NCI-H128 (cell line): ENCODE measurements at regions not wholly inside any gene's neighbourhood (a gene's known extent, or its start where the extent isn't known, plus 50 kb on each side); places are given as distances from the start of the nearest gene placed in this dataset.
A peak's percentile ranks its signal among the peaks of the same experiment; 100 is the strongest.
"Not testable (repeated sequence)": the region's sequence is repeated elsewhere in the genome, so short reads cannot be mapped to it uniquely, and the experiment has no call there.

ENCODE experiments used
- DNase-seq: peaks from one replicate; lab custom pipeline; 2025; ENCODE audit not compliant: unreplicated experiment; lab: John Stamatoyannopoulos, UW

DNA sequence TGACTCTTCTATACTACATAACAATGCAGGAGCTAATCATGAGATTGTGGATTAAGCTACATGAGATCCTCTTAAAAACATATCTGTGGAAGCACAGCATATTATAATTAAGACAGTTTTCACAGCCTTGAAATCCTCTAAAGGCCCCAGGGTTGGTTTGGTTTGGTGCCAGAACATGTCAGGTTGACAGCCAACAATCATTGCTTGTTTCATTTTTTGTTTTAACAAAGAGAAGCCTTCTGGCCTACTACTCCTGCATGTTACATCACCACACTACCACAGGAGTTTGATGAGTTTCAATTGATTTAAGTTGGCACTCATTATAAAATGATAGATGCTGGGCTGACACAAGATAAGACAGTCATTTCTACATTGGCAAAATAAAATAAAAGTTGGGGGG, 255.9 kb upstream of the ERBB4 start:
- no peak for DNase-seq

- DNase-seq, result no peak
These were observed 253.0 kb upstream of the ERBB4 start for GRCh38 chr2:212791569-212791968.

GRCh38 chr2:212786088-212786487, 247.5 kb upstream of the ERBB4 start:
- not testable (repeated sequence) for DNase-seq

DNA sequence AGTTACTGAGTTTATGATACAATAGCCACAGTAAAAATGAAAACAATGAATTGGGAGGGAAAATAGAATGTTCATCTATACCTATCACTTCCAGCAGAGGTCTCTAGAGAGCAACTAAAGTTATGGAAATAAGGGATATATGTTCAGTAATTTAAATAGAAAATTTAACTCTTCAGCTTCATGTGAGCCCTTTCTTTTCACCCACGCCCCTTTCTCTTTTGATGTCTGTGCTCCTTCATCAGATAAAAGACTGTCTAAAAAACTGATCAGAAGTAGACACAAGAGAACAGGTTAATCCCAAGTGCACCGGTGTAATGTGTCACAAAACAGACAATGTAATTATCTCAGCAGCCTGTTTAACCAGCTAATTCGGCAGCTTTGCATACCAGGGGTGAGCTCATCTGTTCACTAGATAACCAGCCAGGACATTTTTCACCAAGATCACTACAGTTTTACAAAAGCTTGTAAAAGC, 238.5 kb upstream of the ERBB4 start:
- DNase-seq, result peak; percentile 25

DNA sequence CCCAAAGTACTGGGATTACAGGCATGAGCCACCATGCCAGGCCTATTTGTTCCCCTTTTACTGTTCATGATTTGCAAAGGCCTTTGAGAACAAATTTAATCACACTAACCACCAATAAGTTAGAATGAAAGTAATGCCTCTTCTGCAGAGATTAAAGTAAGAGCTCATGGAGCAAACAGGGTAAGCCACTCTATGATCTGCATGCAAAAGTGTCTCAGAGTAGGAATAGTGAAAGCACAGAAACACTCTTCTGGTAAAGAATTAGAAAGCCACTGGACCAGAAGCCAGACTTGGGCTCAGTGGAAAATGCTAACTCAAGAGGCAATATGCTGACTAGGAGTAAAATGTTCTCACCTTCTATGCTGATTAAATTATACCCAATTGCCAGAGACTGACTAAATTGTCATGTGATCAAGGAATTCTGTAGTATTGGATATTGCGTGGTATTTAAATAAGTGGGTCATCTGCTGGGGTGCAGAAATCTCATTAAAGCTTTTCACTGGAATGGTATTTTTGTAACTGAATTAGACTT, 235.3 kb upstream of the ERBB4 start:
- no peak for DNase-seq

DNA sequence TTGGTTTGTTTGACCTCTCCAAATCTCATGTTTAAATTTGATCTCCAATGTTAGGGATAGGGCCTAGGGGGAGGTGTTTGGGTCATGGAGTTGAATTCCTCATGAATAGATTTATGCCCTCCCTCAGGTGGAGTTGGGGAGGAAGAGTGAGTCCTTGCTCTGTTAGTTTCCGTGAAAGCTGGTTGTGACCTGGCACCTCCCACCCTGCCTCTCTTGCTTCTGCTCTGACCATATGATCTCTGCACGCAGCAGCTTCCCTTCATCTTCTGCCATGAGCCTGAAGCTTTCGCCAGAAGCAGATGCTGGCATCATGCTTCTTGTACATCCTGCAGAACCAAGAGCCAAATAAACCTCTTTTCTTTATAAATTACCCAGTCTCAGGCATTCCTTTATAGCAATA, 231.6 kb upstream of the ERBB4 start:
- DNase-seq, result no peak

GRCh38 chr2:212766921-212767320, 228.3 kb upstream of the ERBB4 start:
- no peak for DNase-seq

DNA sequence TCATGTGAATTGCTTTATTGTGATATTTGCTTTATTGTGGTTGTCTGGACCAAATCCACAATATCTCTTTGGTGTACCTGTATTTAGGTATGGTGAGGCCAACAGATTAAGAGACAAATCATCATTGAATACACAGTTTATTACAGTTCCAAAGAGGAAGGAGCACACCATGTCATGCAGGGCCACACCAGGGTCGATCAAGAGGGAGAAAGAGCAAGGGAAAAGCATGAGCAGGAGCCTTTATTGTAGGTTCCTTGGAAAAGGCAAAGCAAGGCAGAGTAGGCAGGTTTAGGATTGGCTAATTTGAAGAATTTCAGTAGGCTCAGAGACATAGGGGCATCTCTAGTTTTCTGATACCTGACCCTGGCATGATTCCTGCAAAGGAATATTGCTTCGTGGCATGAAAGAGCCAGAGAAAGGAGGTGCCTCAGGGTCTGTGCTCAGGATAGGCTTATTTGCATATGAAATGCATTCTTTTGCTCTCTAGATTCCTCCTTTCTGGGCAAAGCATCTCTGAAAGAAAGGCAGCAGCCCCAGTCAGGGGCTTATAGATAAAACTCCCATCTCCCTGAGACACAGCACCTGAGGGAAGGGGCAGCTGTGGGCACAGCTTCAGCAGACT, 214.2 kb upstream of the ERBB4 start:
- no peak for DNase-seq

DNA sequence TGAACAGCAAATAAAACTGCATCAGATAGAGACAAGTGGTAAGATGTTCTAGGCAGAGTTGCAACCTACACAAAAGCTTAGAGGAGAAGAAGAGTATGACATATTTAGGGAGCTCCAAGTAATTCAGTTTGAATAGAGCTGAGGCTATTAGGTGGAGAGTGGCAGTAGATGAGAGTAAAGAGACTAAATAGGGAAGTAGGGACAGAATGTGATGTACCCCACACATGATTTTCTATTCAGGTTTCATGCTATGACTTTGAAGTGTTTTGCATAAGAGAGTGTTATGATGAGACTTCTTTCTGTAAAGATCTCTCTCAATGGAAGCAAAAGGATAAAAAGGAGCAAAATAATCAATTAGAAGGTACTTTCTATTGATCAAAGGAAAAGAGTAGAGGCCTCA, 206.8 kb upstream of the ERBB4 start:
- no peak for DNase-seq

GRCh38 chr2:212737392-212738172, 199.0 kb upstream of the ERBB4 start:
- no peak for DNase-seq

DNA sequence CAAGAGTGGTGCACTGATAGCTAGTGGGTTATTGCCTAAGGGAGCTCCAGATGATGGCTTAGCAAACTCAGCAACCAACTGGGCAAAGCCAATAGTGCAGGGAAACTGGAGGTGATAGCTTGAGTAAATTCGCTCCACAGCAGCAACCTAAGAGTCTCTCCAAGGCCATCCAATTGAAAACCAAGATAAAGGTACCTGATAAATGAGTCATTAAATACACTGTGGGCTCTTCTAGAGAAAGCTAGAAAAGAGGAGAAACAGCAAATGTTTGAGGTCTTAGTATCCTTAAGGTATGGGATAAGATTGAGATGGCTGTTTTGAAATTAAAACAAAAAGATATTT, 197.8 kb upstream of the ERBB4 start:
- DNase-seq, result no peak

GRCh38 chr2:212733273-212733672, 194.7 kb upstream of the ERBB4 start:
- no peak for DNase-seq

GRCh38 chr2:212732860-212733259, 194.3 kb upstream of the ERBB4 start:
- no peak for DNase-seq

DNA sequence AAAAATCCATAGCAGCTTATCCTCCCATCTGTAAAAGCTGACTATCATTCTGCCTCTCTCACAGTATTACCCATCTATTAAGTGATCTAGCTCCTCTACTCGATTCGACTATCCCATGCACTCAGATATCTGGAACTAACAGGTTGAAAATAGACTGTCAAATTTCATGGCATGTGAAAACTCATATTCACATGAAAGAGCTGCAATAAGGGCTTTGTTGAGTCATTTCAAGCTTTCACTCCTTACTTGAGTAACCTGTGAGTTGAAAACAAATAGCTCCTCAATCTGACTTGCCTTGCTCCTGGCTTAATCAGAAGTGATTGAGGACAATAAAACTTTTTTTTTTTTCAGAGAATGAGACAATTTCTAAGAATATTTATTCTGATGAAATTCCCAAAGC, 192.4 kb upstream of the ERBB4 start:
- DNase-seq, result no peak

GRCh38 chr2:212728717-212729116, 190.1 kb upstream of the ERBB4 start:
- no peak for DNase-seq

DNA sequence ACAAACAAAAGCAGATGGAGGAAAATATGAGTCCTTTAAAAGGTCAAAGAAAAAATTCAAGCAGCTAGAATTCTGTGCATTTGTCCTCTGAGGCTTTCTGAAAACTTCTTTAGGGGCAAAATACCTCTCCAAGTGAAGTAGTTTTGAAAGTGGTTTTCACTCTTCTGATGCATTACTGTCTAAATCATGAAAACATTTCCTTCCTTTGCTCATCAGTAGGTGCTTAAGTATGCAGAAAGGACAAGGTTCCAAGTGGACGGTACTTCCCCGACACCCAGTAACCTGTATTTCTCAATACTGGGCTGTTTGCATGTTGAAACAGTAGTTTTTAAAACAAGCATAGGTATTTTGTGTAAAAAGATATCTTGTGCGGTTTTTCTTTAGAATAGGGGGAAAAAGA, 189.1 kb upstream of the ERBB4 start:
- DNase-seq, result no peak

- DNase-seq, result no peak
These were observed 187.8 kb upstream of the ERBB4 start for GRCh38 chr2:212726403-212726802.

GRCh38 chr2:212725180-212725579, 186.6 kb upstream of the ERBB4 start:
- DNase-seq, result no peak

GRCh38 chr2:212723226-212723625, 184.6 kb upstream of the ERBB4 start:
- DNase-seq, result no peak

- no peak for DNase-seq
These were observed 183.4 kb upstream of the ERBB4 start for GRCh38 chr2:212722046-212722445.

DNA sequence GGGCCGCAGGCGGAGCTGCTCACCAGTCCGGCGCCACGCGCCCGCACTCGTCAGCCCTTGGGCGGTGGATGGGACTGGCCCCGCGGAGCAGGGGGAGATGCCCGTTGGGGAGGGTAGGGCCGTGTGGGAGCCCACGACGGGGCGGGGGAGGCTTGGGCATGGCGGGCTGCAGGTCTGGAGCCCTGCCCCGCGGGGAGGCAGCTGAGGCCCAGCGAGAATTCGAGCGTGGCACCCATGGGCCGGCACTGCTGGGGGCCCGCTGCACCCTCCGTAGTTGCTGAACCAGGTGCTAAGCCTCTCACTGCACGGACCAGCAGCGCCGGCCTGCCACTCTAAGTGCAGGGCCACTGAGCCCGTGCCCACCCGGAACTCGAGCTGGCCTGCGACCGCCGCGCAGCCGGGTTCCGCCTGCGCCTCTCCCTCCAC, 182.4 kb upstream of the ERBB4 start:
- no peak for DNase-seq

GRCh38 chr2:212715411-212715810, 176.8 kb upstream of the ERBB4 start:
- not testable (repeated sequence) for DNase-seq
